OCI-LY7 (cell line): ENCODE measurements at regions not wholly inside any gene's neighbourhood (a gene's known extent, or its start where the extent isn't known, plus 50 kb on each side); places are given as distances from the start of the nearest gene placed in this dataset.

Source experiments
- BruUV-seq: library from RNA; stranded (reverse); fragments of 400-500 nt; replicated peaks from 2 replicates; lab custom pipeline; 2021; lab: Mats Ljungman, UMichigan
- CTCF ChIA-PET: fragments of 300-600 bp; sonication (Branson Sonifier 250); formaldehyde crosslinking; loops from one replicate; lab custom pipeline; 2022; ENCODE audit warnings: antibody characterized with exemption; ENCODE audit not compliant: unreplicated experiment; lab: Charles Lee
- POLR2A ChIA-PET: fragments of 300-600 bp; sonication (Branson Sonifier 250); formaldehyde crosslinking; loops from one replicate; lab custom pipeline; 2022; ENCODE audit warnings: antibody characterized with exemption; lab: Charles Lee
- DNase-seq: peaks from one replicate; pipeline ENCODE4 v3.0.0-alpha.2; 2015; ENCODE audit warnings: low spot score
- H2AFZ ChIP-seq: fragments of 200-600 bp; sonication (generic), shearing (Covaris generic); 2 replicates; pipeline ENCODE4 v1.6.1; 2014; ENCODE audit warnings: mild to moderate bottlenecking, antibody characterized with exemption, low read length, moderate library complexity
- H3K27ac ChIP-seq: fragments of 200-600 bp; sonication (generic); 2 replicates; pipeline ENCODE4 v1.5.1; 2014; ENCODE audit warnings: mixed run types, low read depth, mild to moderate bottlenecking, moderate library complexity, low read length, inconsistent platforms; ENCODE audit not compliant: poor library complexity, severe bottlenecking
- H3K36me3 ChIP-seq: fragments of 200-600 bp; sonication (generic); 2 replicates; pipeline ENCODE4 v1.6.1; 2014; ENCODE audit warnings: mild to moderate bottlenecking, antibody characterized with exemption, low read length, moderate library complexity, mixed read lengths; ENCODE audit not compliant: insufficient read depth
- H3K4me1 ChIP-seq: fragments of 200-600 bp; sonication (generic); 2 replicates; pipeline ENCODE4 v1.5.1; 2014; ENCODE audit warnings: mild to moderate bottlenecking, low read length; ENCODE audit not compliant: insufficient read depth, poor library complexity, severe bottlenecking
- H3K4me2 ChIP-seq: fragments of 200-600 bp; sonication (generic); 2 replicates; pipeline ENCODE4 v1.6.1; 2014; ENCODE audit warnings: mild to moderate bottlenecking, low read length
- H3K4me3 ChIP-seq: fragments of 200-600 bp; sonication (generic); 2 replicates; pipeline ENCODE4 v1.5.1; 2014; ENCODE audit warnings: mild to moderate bottlenecking, low read depth, low read length; ENCODE audit not compliant: poor library complexity, severe bottlenecking
- H3K79me2 ChIP-seq: fragments of 200-600 bp; sonication (generic); 2 replicates; pipeline ENCODE4 v1.6.1; 2016; ENCODE audit warnings: low read depth, mild to moderate bottlenecking, low read length, moderate library complexity, mixed read lengths; ENCODE audit not compliant: insufficient read depth
- H3K9me2 ChIP-seq: fragments of 200-600 bp; sonication (generic); 2 replicates; pipeline ENCODE4 v1.6.1; 2016; ENCODE audit warnings: mild to moderate bottlenecking, low read length, mixed read lengths; ENCODE audit not compliant: insufficient read depth
- H3K9me3 ChIP-seq: fragments of 200-600 bp; sonication (generic); 2 replicates; pipeline ENCODE4 v1.6.1; 2014; ENCODE audit warnings: mild to moderate bottlenecking, mixed run types, low read length, mixed read lengths
- H4K20me1 ChIP-seq: fragments of 200-600 bp; sonication (generic); 2 replicates; pipeline ENCODE4 v1.6.1; 2014; ENCODE audit warnings: mild to moderate bottlenecking, antibody characterized with exemption, low read length, moderate library complexity, mixed read lengths; ENCODE audit not compliant: insufficient read depth
- EZH2phosphoT487 ChIP-seq: fragments of 200-600 bp; sonication (generic); IDR thresholded peaks from 2 replicates; pipeline ENCODE4 v1.6.1; 2018; ENCODE audit warnings: low read depth, borderline replicate concordance, mild to moderate bottlenecking, mixed run types, antibody characterized with exemption, low read length, moderate library complexity, mixed read lengths
- intact Hi-C: fragments of 100-400 bp; cut with micrococcal nuclease; formaldehyde crosslinking; loops from one replicate; pipeline ENCODE4 v1.10.0; 2022; ENCODE audit not compliant: unreplicated experiment
- TF ChIP-seq, protein P1 (sequence below): fragments of 200-600 bp; sonication (generic); conservative IDR thresholded peaks from 2 replicates; pipeline ENCODE4 v1.5.1; 2014; ENCODE audit warnings: mild to moderate bottlenecking, antibody characterized with exemption, low read length, moderate library complexity, mixed read lengths

DNA sequence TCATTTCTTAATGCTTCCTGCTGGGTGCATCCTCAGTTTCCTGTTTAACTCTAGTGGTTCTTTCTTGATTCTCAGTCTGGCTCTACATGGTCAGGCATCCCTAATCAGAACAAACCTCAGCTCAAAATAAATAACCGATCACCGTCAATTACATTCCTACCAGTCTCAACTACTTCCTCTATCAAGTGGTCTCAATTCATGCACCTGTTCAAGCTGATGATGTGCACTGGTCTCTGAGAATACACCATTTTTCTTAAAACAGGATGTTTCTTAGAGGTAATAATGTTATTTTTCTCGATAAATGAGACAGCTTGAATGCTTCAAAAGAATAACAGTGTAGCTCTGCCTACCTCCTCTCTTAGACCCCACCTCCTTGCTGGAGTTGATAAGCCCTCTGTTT is 420.9 kb downstream of the SOCS6 start:
- POLR2A ChIA-PET, result no interaction called here
- no peaks in the 10 kb centered on the region for H3K9me3 ChIP-seq
- H3K27ac ChIP-seq, result no peak overlapping the region
- no peaks in the 10 kb centered on the region for H3K36me3 ChIP-seq
- H3K9me2 ChIP-seq, result no peaks in the 10 kb centered on the region
- no peak for DNase-seq
- BruUV-seq, result no TSS peak
- TF ChIP-seq, protein P1, sequence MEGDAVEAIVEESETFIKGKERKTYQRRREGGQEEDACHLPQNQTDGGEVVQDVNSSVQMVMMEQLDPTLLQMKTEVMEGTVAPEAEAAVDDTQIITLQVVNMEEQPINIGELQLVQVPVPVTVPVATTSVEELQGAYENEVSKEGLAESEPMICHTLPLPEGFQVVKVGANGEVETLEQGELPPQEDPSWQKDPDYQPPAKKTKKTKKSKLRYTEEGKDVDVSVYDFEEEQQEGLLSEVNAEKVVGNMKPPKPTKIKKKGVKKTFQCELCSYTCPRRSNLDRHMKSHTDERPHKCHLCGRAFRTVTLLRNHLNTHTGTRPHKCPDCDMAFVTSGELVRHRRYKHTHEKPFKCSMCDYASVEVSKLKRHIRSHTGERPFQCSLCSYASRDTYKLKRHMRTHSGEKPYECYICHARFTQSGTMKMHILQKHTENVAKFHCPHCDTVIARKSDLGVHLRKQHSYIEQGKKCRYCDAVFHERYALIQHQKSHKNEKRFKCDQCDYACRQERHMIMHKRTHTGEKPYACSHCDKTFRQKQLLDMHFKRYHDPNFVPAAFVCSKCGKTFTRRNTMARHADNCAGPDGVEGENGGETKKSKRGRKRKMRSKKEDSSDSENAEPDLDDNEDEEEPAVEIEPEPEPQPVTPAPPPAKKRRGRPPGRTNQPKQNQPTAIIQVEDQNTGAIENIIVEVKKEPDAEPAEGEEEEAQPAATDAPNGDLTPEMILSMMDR, result no peak
- TF ChIP-seq EZH2phosphoT487, result no peak
- intact Hi-C loops, result no loop called here
- H4K20me1 ChIP-seq, result no peaks in the 10 kb centered on the region
- H3K4me3 ChIP-seq, result no peak overlapping the region
- no peaks in the 10 kb centered on the region for H3K4me1 ChIP-seq
- no peaks in the 10 kb centered on the region for H3K79me2 ChIP-seq
- H2AFZ ChIP-seq, result no peak overlapping the region
- CTCF ChIA-PET, result no interaction called here
- no peak overlapping the region for H3K4me2 ChIP-seq

DNA sequence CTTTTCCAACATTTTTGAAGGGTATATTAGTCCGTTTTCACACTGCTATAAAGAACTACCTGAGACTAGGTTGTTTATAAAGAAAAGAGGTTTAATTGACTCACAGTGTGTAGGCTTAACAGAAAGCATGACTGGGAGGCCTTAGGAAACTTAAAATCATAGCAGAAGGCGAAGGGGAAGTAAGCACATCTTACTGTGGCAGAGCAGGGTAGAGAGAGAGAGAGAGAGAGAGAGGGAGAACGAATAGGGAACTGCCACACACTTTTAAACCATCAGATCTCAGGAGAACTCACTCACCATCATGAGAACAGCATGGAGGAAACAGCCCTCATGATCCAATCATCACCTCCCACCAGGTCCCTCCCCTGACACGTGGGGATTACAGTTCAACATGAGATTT is 420.3 kb downstream of the SOCS6 start:
- POLR2A ChIA-PET, result no interaction called here
- no peak for DNase-seq
- intact Hi-C loops, result no loop called here
- no peaks in the 10 kb centered on the region for H3K9me2 ChIP-seq
- no peaks in the 10 kb centered on the region for H4K20me1 ChIP-seq
- H3K27ac ChIP-seq, result no peak overlapping the region
- CTCF ChIA-PET, result no interaction called here
- no peak overlapping the region for H3K4me3 ChIP-seq
- BruUV-seq, result no TSS peak
- H3K4me1 ChIP-seq, result no peaks in the 10 kb centered on the region
- TF ChIP-seq EZH2phosphoT487, result no peak
- TF ChIP-seq, protein P1, result no peak
- no peak overlapping the region for H3K4me2 ChIP-seq
- no peaks in the 10 kb centered on the region for H3K9me3 ChIP-seq
- H2AFZ ChIP-seq, result no peak overlapping the region
- H3K36me3 ChIP-seq, result no peaks in the 10 kb centered on the region
- H3K79me2 ChIP-seq, result no peaks in the 10 kb centered on the region

DNA sequence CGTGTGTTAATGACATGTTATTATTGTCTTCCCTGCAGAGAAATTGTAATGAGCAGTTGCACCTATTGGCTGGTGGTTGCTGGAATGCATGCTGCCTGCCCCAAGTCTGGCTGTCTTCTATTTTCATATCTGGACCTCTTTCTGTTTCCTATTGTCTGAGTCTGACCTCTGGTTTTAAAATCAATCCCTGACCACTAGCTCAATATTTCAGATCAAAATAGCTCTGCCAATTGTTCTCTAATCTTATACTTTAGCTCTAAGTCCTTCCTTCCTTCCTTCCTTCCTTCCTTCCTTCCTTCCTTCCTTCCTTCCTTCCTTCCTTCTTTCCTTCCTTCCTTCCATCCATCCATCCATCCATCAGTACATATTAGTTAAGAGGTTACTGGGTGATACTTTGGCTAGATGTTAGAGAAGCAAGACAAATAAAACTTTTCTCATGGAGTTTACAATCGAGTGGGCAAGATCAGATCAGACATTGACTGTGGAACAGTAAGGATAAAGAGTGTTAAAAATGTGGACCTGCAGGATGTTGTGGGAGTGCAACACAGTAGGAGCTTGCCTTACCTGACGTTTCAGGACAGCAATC is 417.1 kb downstream of the SOCS6 start:
- BruUV-seq, result no TSS peak
- Histone ChIP-seq H3K27ac (no peak overlapping the region), H3K4me2 (no peak overlapping the region), H3K4me1 (no peaks in the 10 kb centered on the region), H3K79me2 (no peaks in the 10 kb centered on the region), H3K36me3 (no peaks in the 10 kb centered on the region), H3K9me2 (no peaks in the 10 kb centered on the region), H3K4me3 (no peak overlapping the region), H2AFZ (no peak overlapping the region), H3K9me3 (no peaks in the 10 kb centered on the region), H4K20me1 (no peaks in the 10 kb centered on the region)
- ChIA-PET CTCF (no interaction called here), POLR2A (no interaction called here)
- intact Hi-C loops, result no loop called here
- DNase-seq, result no peak
- TF ChIP-seq EZH2phosphoT487, result no peak
- TF ChIP-seq, protein P1, result no peak
